ENCODE measurements at regions not wholly inside any gene's neighbourhood (a gene's known extent, or its start where the extent isn't known, plus 50 kb on each side); places are given as distances from the start of the nearest gene placed in this dataset.

DNA sequence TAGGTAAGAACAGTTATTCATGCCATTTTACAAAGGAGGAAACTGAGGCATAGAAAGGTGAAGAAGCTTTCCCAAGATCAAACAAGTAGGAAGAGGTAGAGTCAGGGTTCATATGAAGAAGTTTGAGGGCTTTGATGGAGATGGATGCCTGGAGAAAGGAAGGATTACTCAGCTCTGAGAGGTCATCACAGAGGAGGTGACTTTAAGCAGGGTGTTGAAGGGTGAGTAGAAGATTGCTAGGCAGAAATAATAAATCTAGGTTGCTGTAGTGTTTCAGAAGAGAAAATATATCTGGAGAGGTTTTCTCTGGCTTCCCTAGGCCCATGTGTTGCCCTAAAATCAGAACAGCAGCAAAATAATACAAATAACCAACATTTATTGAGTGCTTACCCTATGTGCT is 196.3 kb downstream of the PALM2AKAP2 start:
- DNase-seq (ENCODE audit: low spot score in 2 of 2) = no peak
- intact Hi-C loops (cut with DNase I; ENCODE audit: low total_unique reads) = no loop called here
- Histone ChIP-seq H3K4me1 (no peaks in the 10 kb centered on the region), H3K9me3 (no peaks in the 10 kb centered on the region), H3K36me3 (no peaks in the 10 kb centered on the region), H3K27ac (no peak overlapping the region), H3K27me3 (no peaks in the 10 kb centered on the region), H3K4me3 (no peak overlapping the region)
- TF ChIP-seq, protein P1, sequence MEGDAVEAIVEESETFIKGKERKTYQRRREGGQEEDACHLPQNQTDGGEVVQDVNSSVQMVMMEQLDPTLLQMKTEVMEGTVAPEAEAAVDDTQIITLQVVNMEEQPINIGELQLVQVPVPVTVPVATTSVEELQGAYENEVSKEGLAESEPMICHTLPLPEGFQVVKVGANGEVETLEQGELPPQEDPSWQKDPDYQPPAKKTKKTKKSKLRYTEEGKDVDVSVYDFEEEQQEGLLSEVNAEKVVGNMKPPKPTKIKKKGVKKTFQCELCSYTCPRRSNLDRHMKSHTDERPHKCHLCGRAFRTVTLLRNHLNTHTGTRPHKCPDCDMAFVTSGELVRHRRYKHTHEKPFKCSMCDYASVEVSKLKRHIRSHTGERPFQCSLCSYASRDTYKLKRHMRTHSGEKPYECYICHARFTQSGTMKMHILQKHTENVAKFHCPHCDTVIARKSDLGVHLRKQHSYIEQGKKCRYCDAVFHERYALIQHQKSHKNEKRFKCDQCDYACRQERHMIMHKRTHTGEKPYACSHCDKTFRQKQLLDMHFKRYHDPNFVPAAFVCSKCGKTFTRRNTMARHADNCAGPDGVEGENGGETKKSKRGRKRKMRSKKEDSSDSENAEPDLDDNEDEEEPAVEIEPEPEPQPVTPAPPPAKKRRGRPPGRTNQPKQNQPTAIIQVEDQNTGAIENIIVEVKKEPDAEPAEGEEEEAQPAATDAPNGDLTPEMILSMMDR (IDR thresholded peaks at IDR 0.05) = no peak
- TF ChIP-seq POLR2AphosphoS5 (IDR thresholded peaks at IDR 0.05) (no peak), POLR2A (IDR thresholded peaks at IDR 0.05) (no peak)

DNA sequence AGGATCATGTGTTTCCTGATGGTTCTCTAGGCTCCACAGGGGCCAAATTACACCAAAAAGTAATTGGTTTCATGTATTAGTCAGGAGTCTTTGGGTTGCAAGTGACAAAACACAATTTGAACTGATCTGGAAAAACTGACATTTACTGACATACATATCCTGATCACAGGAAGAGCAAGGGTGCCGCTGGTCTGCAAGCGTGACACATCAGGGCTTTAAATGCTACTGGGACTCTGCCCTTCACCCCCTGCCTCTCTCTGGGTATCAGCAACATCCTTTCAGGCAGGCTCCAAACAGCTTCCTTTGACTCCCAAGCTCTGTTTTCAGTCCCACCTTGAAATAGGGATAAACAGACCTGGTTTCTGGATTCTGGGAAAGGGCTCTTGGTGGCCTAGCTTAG is 197.5 kb downstream of the PALM2AKAP2 start:
- Histone ChIP-seq H3K36me3 (no peaks in the 10 kb centered on the region), H3K4me3 (no peak overlapping the region), H3K9me3 (no peaks in the 10 kb centered on the region), H3K27me3 (no peaks in the 10 kb centered on the region), H3K27ac (no peak overlapping the region), H3K4me1 (no peaks in the 10 kb centered on the region)
- intact Hi-C loops (cut with DNase I; ENCODE audit: low total_unique reads) = no loop called here
- TF ChIP-seq POLR2AphosphoS5 (IDR thresholded peaks at IDR 0.05) (no peak), POLR2A (IDR thresholded peaks at IDR 0.05) (no peak)
- TF ChIP-seq, protein P1 (IDR thresholded peaks at IDR 0.05) = no peak
- DNase-seq (ENCODE audit: low spot score in 2 of 2) = no peak

DNA sequence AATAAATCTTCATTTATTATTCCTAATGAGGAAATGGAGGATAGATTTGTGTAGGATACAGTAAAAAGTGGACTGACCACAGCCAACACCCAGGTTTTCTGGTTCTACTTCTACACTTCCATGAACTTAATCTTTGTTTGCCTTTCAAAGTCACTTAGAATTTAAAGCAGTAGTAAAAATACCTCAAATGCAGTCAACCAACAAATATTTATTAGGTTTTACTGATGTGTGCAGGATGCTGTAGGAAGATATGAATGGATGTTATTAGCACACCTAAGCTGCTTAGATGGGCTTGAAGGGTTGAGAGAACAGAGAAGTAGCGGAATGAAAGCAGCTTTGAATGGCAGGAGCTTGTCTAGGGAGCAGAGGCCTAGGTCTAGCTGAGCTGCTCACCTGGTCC is 201.1 kb downstream of the PALM2AKAP2 start:
- H3K27me3 ChIP-seq = no peaks in the 10 kb centered on the region
- no peak overlapping the region for H3K4me3 ChIP-seq
- H3K9me3 ChIP-seq = no peaks in the 10 kb centered on the region
- DNase-seq (ENCODE audit: low spot score in 2 of 2) = no peak
- H3K4me1 ChIP-seq = no peaks in the 10 kb centered on the region
- TF ChIP-seq POLR2A (IDR thresholded peaks at IDR 0.05) = no peak
- no peak for TF ChIP-seq POLR2AphosphoS5 (IDR thresholded peaks at IDR 0.05)
- TF ChIP-seq, protein P1 (IDR thresholded peaks at IDR 0.05) = no peak
- intact Hi-C loops (cut with DNase I; ENCODE audit: low total_unique reads) = no loop called here
- no peaks in the 10 kb centered on the region for H3K36me3 ChIP-seq
- H3K27ac ChIP-seq = no peak overlapping the region

DNA sequence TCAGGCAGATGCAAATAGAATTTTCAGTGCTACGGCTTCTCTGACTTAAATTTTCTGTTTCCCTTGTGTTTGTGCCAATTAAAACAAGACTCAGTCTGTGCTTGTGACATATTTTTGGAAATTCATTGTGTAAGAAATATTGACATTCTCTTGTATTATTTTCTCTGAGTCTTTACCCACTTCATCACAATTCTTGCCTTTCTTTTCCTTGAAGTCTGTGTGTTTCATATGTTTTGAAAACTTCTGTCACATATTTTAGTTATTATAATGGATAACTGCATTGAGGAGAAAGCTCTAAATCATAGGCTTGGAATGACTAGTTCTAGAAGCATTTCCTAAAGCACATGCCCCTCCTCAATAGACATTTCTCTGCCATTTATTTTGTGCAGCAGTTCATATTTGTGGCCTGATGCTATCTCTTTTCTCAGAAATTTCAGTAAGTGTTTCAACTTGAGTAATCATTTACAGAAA is 206.6 kb downstream of the PALM2AKAP2 start:
- no peak overlapping the region for H3K27ac ChIP-seq

DNA sequence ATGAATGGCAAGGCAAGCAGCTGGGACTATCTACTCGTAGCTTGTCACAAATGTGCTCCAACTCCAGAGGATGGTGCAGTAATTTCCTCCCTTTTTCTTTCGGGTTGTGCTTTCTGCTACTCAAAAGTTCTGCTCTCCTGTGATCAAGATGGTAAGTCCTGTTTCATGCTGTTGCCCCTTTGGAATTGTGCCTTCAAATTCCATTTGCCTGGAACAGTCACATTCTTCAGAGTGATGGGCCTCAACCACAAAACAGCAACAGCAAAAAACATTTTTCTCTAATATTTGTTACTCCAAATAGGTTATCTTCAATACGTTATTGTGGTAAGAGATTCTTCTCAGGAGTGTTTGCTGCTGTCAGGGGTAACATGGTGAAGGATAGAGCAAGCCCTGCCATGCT is 209.3 kb downstream of the PALM2AKAP2 start:
- no peak for TF ChIP-seq POLR2A (IDR thresholded peaks at IDR 0.05)
- no peak for TF ChIP-seq POLR2AphosphoS5 (IDR thresholded peaks at IDR 0.05)
- TF ChIP-seq, protein P1 (IDR thresholded peaks at IDR 0.05) = no peak
- peaks cover 0 to 4% of the 10 kb centered on the region in 2 donors for H3K9me3 ChIP-seq
- H3K4me3 ChIP-seq = no peak overlapping the region
- DNase-seq (ENCODE audit: low spot score in 2 of 2) = no peak
- H3K27me3 ChIP-seq = no peaks in the 10 kb centered on the region
- intact Hi-C loops (cut with DNase I; ENCODE audit: low total_unique reads) = no loop called here
- H3K36me3 ChIP-seq = no peaks in the 10 kb centered on the region
- H3K27ac ChIP-seq = no peak overlapping the region
- no peaks in the 10 kb centered on the region for H3K4me1 ChIP-seq

More for the DNA sequence above, 206.6 kb downstream of the PALM2AKAP2 start:
- DNase-seq (ENCODE audit: low spot score in 2 of 2) = no peak
- Histone ChIP-seq H3K9me3 (peaks cover 0 to 4% of the 10 kb centered on the region in 2 donors), H3K36me3 (no peaks in the 10 kb centered on the region), H3K27me3 (no peaks in the 10 kb centered on the region), H3K4me1 (no peaks in the 10 kb centered on the region), H3K4me3 (no peak overlapping the region)
- intact Hi-C loops (cut with DNase I; ENCODE audit: low total_unique reads) = no loop called here
- TF ChIP-seq, protein P1 (IDR thresholded peaks at IDR 0.05) = no peak
- TF ChIP-seq POLR2A (IDR thresholded peaks at IDR 0.05) (no peak), POLR2AphosphoS5 (IDR thresholded peaks at IDR 0.05) (no peak)
